T-helper 2 cell treated with Interferon-gamma antibody and Interleukin-4, amounts not matched to agents 5 μg/mL and 100 μg/mL, for 36 hours (primary cell): ENCODE measurements at regions not wholly inside any gene's neighbourhood (a gene's known extent, or its start where the extent isn't known, plus 50 kb on each side); places are given as distances from the start of the nearest gene placed in this dataset.

Experiments
- DNase-seq: peaks from one replicate; pipeline ENCODE4 v3.0.0; 2021; ENCODE audit warnings: low spot score
- H3K27ac Mint-ChIP-seq: one replicate; pipeline ENCODE4 v1.8.0; 2021; ENCODE audit warnings: mild to moderate bottlenecking, mixed read lengths
- H3K27me3 Mint-ChIP-seq: one replicate; pipeline ENCODE4 v1.8.0; 2021; ENCODE audit warnings: low read depth, mixed read lengths
- H3K36me3 Mint-ChIP-seq: one replicate; pipeline ENCODE4 v1.8.0; 2021; ENCODE audit warnings: low read depth, mixed read lengths
- H3K4me1 Mint-ChIP-seq: one replicate; pipeline ENCODE4 v1.8.0; 2021; ENCODE audit warnings: low read depth, mixed read lengths
- H3K4me3 Mint-ChIP-seq: one replicate; pipeline ENCODE4 v1.8.0; 2022; ENCODE audit warnings: mild to moderate bottlenecking, moderate library complexity, mixed read lengths
- H3K9me3 Mint-ChIP-seq: one replicate; pipeline ENCODE4 v1.8.0; 2021; ENCODE audit warnings: mixed read lengths

GRCh38 chr2:23260621-23261020 is 124.4 kb upstream of the KLHL29 start:
- Mint-ChIP-seq H3K4me1 (no peaks in the 10 kb centered on the region), H3K36me3 (no peaks in the 10 kb centered on the region), H3K27ac (no peak overlapping the region), H3K27me3 (peaks cover 12% of the 10 kb centered on the region), H3K9me3 (no peaks in the 10 kb centered on the region), H3K4me3 (no peak overlapping the region)
- DNase-seq = no peak

GRCh38 chr2:23268467-23269263 is 116.3 kb upstream of the KLHL29 start:
- Mint-ChIP-seq H3K4me1 (no peaks in the 10 kb centered on the region), H3K4me3 (no peak overlapping the region), H3K36me3 (no peaks in the 10 kb centered on the region), H3K9me3 (no peaks in the 10 kb centered on the region), H3K27ac (no peak overlapping the region), H3K27me3 (peaks cover 11% of the 10 kb centered on the region)
- no peak for DNase-seq

GRCh38 chr2:23269747-23270146 is 115.2 kb upstream of the KLHL29 start:
- H3K27me3 Mint-ChIP-seq = peaks cover 11% of the 10 kb centered on the region
- H3K4me3 Mint-ChIP-seq = no peak overlapping the region
- no peaks in the 10 kb centered on the region for H3K4me1 Mint-ChIP-seq
- DNase-seq = no peak
- H3K27ac Mint-ChIP-seq = no peak overlapping the region
- H3K9me3 Mint-ChIP-seq = no peaks in the 10 kb centered on the region
- no peaks in the 10 kb centered on the region for H3K36me3 Mint-ChIP-seq

GRCh38 chr2:23270810-23271209 is 114.2 kb upstream of the KLHL29 start:
- Mint-ChIP-seq H3K27me3 (peaks cover 5% of the 10 kb centered on the region), H3K4me3 (no peak overlapping the region), H3K36me3 (no peaks in the 10 kb centered on the region), H3K27ac (no peak overlapping the region), H3K4me1 (no peaks in the 10 kb centered on the region), H3K9me3 (no peaks in the 10 kb centered on the region)
- no peak for DNase-seq

GRCh38 chr2:23271230-23271629 is 113.7 kb upstream of the KLHL29 start:
- Mint-ChIP-seq H3K9me3 (no peaks in the 10 kb centered on the region), H3K27ac (no peak overlapping the region), H3K36me3 (no peaks in the 10 kb centered on the region), H3K27me3 (peaks cover 5% of the 10 kb centered on the region), H3K4me3 (no peak overlapping the region), H3K4me1 (no peaks in the 10 kb centered on the region)
- no peak for DNase-seq

- Mint-ChIP-seq H3K4me1 (no peaks in the 10 kb centered on the region), H3K36me3 (no peaks in the 10 kb centered on the region), H3K27me3 (peaks cover 3% of the 10 kb centered on the region)
These were observed 111.2 kb upstream of the KLHL29 start for GRCh38 chr2:23273786-23274185.

GRCh38 chr2:23280401-23280800 is 104.6 kb upstream of the KLHL29 start:
- Mint-ChIP-seq H3K4me3 (no peak overlapping the region), H3K27ac (no peak overlapping the region), H3K36me3 (no peaks in the 10 kb centered on the region)

More at GRCh38 chr2:23273786-23274185, 111.2 kb upstream of the KLHL29 start:
- Mint-ChIP-seq H3K27ac (no peak overlapping the region), H3K9me3 (no peaks in the 10 kb centered on the region), H3K4me3 (no peak overlapping the region)
- no peak for DNase-seq

GRCh38 chr2:23283653-23284052 is 101.3 kb upstream of the KLHL29 start:
- no peaks in the 10 kb centered on the region for H3K4me1 Mint-ChIP-seq
- no peaks in the 10 kb centered on the region for H3K36me3 Mint-ChIP-seq
- no peak for DNase-seq
- H3K27ac Mint-ChIP-seq = no peak overlapping the region
- peaks cover 6% of the 10 kb centered on the region for H3K27me3 Mint-ChIP-seq
- no peak overlapping the region for H3K4me3 Mint-ChIP-seq
- no peaks in the 10 kb centered on the region for H3K9me3 Mint-ChIP-seq

More at GRCh38 chr2:23280401-23280800, 104.6 kb upstream of the KLHL29 start:
- no peak for DNase-seq
- no peaks in the 10 kb centered on the region for H3K9me3 Mint-ChIP-seq
- no peaks in the 10 kb centered on the region for H3K27me3 Mint-ChIP-seq
- no peaks in the 10 kb centered on the region for H3K4me1 Mint-ChIP-seq

GRCh38 chr2:23285091-23285800 is 99.7 kb upstream of the KLHL29 start:
- H3K36me3 Mint-ChIP-seq = no peaks in the 10 kb centered on the region
- H3K27me3 Mint-ChIP-seq = peaks cover 7% of the 10 kb centered on the region
- no peak overlapping the region for H3K27ac Mint-ChIP-seq
- no peak overlapping the region for H3K4me3 Mint-ChIP-seq
- H3K9me3 Mint-ChIP-seq = no peaks in the 10 kb centered on the region
- no peaks in the 10 kb centered on the region for H3K4me1 Mint-ChIP-seq
- no peak for DNase-seq

- H3K27me3 Mint-ChIP-seq = peaks cover 7% of the 10 kb centered on the region
- H3K4me1 Mint-ChIP-seq = no peaks in the 10 kb centered on the region
- no peaks in the 10 kb centered on the region for H3K36me3 Mint-ChIP-seq
- no peak overlapping the region for H3K4me3 Mint-ChIP-seq
- H3K27ac Mint-ChIP-seq = no peak overlapping the region
- H3K9me3 Mint-ChIP-seq = no peaks in the 10 kb centered on the region
- no peak for DNase-seq
These were observed 98.8 kb upstream of the KLHL29 start for GRCh38 chr2:23286031-23286757.

GRCh38 chr2:23286758-23287704 is 97.9 kb upstream of the KLHL29 start:
- Mint-ChIP-seq H3K36me3 (no peaks in the 10 kb centered on the region), H3K27me3 (peaks cover 7% of the 10 kb centered on the region), H3K4me3 (no peak overlapping the region), H3K4me1 (no peaks in the 10 kb centered on the region), H3K9me3 (no peaks in the 10 kb centered on the region), H3K27ac (no peak overlapping the region)
- no peak for DNase-seq

GRCh38 chr2:23289671-23290070 is 95.3 kb upstream of the KLHL29 start:
- DNase-seq = no peak
- Mint-ChIP-seq H3K4me1 (no peaks in the 10 kb centered on the region), H3K36me3 (no peaks in the 10 kb centered on the region), H3K27me3 (peaks cover 9% of the 10 kb centered on the region), H3K9me3 (no peaks in the 10 kb centered on the region), H3K27ac (no peak overlapping the region), H3K4me3 (no peak overlapping the region)

- no peak for DNase-seq
- no peaks in the 10 kb centered on the region for H3K9me3 Mint-ChIP-seq
- no peak overlapping the region for H3K27ac Mint-ChIP-seq
- peaks cover 14% of the 10 kb centered on the region for H3K27me3 Mint-ChIP-seq
- no peaks in the 10 kb centered on the region for H3K4me1 Mint-ChIP-seq
- no peaks in the 10 kb centered on the region for H3K36me3 Mint-ChIP-seq
- no peak overlapping the region for H3K4me3 Mint-ChIP-seq
These were observed 93.7 kb upstream of the KLHL29 start for GRCh38 chr2:23291239-23291638.
